ENCODE measurements at regions not wholly inside any gene's neighbourhood (a gene's known extent, or its start where the extent isn't known, plus 50 kb on each side); places are given as distances from the start of the nearest gene placed in this dataset.

GRCh38 chr6:139520321-139520768 is 145.9 kb upstream of the CITED2 start:
- TF ChIP-seq, protein P1, sequence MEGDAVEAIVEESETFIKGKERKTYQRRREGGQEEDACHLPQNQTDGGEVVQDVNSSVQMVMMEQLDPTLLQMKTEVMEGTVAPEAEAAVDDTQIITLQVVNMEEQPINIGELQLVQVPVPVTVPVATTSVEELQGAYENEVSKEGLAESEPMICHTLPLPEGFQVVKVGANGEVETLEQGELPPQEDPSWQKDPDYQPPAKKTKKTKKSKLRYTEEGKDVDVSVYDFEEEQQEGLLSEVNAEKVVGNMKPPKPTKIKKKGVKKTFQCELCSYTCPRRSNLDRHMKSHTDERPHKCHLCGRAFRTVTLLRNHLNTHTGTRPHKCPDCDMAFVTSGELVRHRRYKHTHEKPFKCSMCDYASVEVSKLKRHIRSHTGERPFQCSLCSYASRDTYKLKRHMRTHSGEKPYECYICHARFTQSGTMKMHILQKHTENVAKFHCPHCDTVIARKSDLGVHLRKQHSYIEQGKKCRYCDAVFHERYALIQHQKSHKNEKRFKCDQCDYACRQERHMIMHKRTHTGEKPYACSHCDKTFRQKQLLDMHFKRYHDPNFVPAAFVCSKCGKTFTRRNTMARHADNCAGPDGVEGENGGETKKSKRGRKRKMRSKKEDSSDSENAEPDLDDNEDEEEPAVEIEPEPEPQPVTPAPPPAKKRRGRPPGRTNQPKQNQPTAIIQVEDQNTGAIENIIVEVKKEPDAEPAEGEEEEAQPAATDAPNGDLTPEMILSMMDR (IDR thresholded peaks at IDR 0.05) = no peak
- no peak for TF ChIP-seq POLR2A (IDR thresholded peaks at IDR 0.05)

Measured in heart left ventricle (tissue), 13 donors.